ACHN (cell line): ENCODE measurements at regions not wholly inside any gene's neighbourhood (a gene's known extent, or its start where the extent isn't known, plus 50 kb on each side); places are given as distances from the start of the nearest gene placed in this dataset.
"Not testable (repeated sequence)": the region's sequence is repeated elsewhere in the genome, so short reads cannot be mapped to it uniquely, and the experiment has no call there.

Source experiments
- DNase-seq: peaks from one replicate; pipeline ENCODE4 v3.0.0-alpha.2; 2015
- in situ Hi-C: cut with HindIII; loops from 2 replicates; pipeline ENCODE4 v1.10.0; 2017; ENCODE audit warnings: low sequenced_read_pairs, low pct_ligation_motif_present, low pct_unique_long_range_greater_than_20kb

DNA sequence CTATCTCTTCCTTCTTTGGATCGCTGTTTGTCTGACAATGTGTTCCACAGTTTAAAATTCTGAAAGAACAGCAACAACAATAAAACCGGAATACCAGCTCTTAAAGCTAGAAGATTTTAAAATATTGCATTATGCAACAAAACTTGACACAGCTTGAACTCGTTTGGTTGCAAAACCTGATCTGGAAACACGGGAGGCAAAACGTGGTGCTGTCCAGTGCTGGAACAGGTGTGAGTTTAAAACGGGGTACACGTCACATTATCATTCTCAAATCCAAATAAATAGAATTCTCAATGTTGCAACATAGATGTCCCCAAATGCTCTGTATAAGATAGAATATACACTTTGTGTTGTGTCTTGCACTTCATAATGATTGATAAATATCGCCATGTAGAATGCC lies 110.9 kb upstream of the LYSMD4 start:
- DNase-seq: no peak
- in situ Hi-C loops: no loop called here

GRCh38 chr15:99842071-99842470 lies 108.8 kb upstream of the LYSMD4 start:
- in situ Hi-C loops: no loop called here

GRCh38 chr15:99826157-99826780 lies 93.0 kb upstream of the LYSMD4 start:
- DNase-seq: no peak
- in situ Hi-C loops: no loop called here

More at GRCh38 chr15:99842071-99842470, 108.8 kb upstream of the LYSMD4 start:
- DNase-seq: no peak

- no peak for DNase-seq
- in situ Hi-C loops: no loop called here
Observed at GRCh38 chr15:99823346-99823745, 90.1 kb upstream of the LYSMD4 start.

GRCh38 chr15:99819981-99820718 lies 86.9 kb upstream of the LYSMD4 start:
- DNase-seq: no peak

DNA sequence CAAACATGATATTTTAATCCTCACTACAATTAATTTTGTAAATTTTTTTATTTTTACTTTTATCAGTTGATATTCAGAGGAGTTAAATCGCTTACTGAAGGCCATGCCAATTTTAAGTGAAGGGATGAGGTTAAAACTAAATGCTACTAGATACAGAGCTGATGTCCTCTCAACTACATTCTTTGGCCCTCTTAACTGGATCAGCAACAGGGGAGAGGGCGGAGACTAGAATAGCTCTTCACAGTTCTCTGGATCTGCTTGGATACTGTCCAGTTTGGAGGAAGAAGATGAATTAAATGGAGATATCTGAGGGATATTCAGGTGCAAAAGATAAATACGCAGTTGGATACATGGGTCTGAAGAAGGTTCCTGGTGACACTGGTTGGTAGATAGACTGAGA lies 85.6 kb upstream of the LYSMD4 start:
- in situ Hi-C loops: no loop called here
- no peak for DNase-seq

More at GRCh38 chr15:99819981-99820718, 86.9 kb upstream of the LYSMD4 start:
- in situ Hi-C loops: no loop called here

DNA sequence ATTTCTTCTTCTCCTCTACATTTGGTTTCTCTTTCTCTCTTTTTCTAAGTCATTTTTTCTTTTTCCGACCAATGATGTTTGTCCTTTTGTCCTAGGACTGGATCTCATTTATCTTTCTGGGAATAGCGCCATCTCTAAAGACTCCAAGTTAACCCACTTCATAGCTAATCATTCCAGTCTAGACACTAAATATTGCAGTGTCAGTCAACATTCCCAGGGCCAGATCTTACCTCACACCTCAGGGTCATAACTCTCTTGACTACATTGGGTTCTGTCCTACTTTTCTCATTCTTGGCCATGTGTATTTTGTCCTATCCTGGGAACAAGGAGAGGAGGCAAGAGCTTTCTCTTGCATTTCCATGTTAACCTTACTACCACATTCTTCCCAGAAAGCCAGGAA lies 83.6 kb upstream of the LYSMD4 start:
- DNase-seq, in situ Hi-C loops: not testable (repeated sequence)

DNA sequence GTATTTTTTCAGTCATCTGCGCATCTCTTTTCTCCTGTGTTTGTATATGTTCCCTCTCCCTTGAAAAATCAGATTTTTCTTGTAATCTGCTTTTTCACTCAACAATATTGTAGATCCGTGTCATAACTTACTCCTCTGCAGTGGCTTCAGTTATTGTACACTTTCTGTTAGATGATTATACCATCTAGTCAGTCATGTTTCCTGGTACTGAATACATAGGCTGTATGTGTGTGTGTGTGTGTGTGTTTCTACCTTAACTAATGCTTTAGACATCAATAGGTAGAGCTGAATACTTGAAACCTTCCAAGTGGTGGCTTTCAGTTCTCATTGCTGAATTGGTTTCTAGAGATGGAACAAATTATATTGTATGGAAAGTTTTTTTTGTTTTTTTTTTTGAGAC lies 77.4 kb upstream of the LYSMD4 start:
- in situ Hi-C loops, DNase-seq: not testable (repeated sequence)

DNA sequence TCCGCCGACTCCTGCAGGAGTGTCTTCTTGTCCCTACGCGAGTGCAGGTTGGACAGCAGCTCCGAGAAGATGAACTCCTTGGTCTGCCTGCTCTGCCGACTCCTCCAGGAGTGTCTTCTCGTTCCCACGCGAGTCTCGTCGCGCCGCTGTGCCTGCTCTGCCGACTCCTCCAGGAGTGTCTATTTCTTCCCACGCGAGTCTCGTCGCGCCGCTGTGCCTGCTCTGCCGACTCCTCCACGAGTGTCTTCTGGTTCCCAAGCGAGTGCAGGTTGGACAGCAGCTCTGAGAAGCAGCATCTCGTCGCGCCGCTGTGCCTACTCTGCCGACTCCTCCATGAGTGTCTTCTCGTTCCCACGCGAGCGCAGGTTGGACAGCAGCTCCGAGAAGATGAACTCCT lies 66.6 kb upstream of the LYSMD4 start:
- not testable (repeated sequence) for DNase-seq

DNA sequence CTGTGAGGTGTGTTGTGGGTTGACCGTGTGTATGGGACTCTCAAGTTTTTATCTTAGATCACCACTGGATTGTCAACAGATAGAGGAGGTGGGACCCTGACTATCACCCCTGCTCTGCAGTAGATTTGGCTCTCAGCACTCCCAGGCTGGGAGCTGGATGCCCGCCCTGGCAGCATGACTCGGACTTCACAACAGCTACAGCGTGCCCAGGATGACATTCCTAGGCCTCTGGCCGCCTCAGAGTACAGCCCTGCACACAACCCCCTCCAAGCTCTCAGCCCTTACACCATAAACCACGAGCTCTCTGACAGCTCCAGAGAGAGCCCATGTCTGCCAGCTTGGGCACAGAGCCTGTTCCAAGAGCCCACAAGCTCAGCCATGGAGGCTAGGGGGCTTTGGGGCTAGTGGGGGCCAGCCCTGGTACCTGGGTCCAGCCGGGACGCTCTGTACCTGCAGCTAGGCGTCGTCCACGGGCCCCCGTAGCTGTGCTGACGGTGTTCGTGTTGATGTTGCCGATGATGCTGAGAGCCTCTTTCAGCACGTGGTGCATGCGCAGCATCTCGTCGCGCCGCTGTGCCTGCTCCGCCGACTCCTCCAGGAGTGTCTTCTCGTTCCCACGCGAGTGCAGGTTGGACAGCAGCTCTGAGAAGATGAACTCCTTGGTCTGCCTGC lies 66.1 kb upstream of the LYSMD4 start:
- DNase-seq, in situ Hi-C loops: not testable (repeated sequence)

More for the DNA sequence above, 66.6 kb upstream of the LYSMD4 start:
- in situ Hi-C loops: not testable (repeated sequence)

DNA sequence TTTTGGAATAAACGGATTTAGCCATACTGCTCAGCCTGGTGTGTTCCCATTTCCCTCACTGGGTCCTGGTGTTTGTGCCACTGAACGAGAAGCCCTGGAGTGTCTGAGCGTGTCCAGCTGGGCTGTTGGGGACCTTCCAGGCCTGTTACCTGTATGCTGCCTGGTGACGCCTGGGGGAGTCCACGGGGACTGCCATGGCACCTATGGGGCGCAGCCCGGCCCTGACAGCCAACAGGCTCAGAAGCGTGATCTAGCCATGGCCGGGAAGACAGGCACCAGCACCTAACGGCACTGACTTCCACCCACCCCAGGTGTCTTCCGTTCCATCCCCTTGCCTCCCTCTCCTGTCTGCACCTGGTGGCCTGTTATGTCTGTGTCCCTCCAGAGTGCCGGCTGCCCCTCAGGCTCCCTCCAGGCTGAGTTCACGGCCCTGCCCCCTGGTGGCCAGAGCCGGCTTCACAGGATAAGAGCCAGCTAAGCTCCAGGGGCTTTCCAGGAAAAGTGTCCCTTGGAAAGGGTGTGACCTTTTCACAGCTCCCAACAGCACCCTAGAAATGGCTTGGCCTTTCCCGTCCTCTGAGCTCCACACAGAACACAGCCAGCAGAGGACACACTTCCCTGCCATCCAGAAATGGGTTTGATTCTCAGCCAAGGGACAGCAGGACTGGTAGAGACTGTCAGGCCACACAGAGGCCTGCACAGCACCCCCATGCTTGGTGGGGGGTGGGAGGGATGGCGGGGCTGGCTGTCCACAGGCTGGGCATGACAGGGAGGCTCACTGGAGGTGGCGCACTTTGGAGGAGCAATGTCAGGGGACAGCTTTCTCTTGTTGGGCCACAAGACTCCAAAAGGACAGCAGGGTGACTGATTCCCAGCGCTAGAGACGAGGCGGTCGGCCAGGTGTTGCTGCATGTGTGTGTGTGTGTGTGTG lies 64.0 kb upstream of the LYSMD4 start:
- DNase-seq, in situ Hi-C loops: not testable (repeated sequence)

DNA sequence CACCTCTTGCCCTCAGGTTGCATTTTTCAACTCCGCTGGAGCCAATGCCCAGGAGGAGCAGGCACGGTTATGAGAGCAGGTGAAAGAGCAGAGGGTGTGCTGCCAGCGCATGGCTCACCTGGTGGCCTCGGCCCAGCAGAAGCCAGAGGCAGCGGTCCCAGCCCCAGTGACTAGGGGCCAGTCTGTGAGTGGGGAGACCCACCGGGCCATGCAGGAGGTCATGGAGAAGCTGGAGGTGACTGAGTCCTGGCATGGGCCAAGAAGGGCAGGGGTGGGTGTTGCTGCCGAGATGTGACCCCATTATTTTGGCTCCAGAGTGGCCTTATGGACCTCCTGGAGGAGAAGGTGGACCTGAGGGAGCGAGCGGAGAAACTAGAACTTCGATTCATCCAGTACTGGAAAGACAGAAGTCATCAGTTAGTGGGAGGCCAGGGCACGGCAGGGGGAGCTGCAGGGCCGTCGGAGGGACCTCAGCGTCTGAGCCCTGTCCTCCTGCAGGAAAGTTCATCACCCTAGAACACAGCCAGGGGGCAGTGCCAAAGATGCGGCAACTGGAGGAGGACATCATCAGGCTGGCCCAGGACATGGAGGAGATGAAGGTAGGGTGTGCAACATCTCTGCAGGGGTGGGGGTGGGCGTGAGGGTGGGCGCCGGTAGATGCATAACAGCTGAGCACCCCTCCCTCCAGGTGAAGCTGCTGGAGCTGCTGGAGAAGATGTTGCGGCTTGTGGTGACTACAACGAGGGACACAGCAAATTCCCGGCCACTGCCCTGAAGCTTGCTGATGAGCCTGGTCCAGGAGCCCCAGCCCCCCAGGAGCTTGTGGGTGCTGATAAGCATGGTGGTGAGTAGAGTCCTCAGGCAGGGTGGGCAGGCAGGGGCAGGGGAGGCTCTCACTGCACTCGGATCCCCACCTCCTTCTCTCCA lies 58.9 kb upstream of the LYSMD4 start:
- in situ Hi-C loops, DNase-seq: not testable (repeated sequence)

DNA sequence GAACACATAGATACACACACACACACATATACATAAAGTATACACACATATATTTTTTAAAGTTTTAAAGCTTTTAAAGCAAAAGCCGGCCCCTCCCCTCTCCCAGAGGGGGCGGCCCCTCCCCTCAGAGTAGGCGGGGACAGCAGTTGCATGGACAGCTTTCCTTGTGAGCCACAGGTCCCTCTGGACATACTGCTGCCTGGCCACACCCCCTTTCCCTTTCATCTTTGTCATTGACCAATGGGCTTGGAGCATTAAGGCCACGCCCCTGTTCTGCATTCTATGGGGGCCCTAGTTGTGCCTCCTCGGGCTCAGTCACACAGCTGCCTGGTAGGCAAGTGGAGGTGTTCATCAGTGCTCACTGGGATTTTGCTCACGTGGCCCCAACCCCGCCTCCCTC lies 57.5 kb upstream of the LYSMD4 start:
- in situ Hi-C loops: not testable (repeated sequence)
- DNase-seq: peak; percentile 14

DNA sequence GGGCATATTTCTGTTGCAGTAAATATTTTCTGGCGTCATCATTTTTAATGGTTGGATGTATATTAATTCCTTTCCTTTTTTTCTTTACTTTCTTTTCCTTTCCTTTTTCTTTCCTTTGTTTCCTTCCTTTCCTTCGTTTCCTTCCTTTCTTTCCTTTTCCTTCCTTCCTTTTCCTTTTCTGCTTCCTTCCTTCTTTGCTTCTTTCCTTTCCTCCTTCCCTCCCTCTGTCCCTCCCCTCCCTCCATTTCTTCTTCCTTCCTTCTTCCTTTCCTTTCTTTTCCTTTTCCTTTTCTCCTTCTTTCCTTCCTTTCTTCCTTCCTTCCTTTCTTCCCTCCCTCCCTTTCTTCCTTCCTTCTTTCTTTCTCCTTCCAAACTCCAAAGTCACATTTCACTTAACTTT lies 54.9 kb upstream of the LYSMD4 start:
- in situ Hi-C loops: no loop called here
- DNase-seq: no peak

GRCh38 chr15:99784800-99785199 lies 51.6 kb upstream of the LYSMD4 start:
- DNase-seq, in situ Hi-C loops: not testable (repeated sequence)

GRCh38 chr15:99783918-99784619 lies 50.8 kb upstream of the LYSMD4 start:
- in situ Hi-C loops, DNase-seq: not testable (repeated sequence)
